ENCODE measurements at regions not wholly inside any gene's neighbourhood (a gene's known extent, or its start where the extent isn't known, plus 50 kb on each side); places are given as distances from the start of the nearest gene placed in this dataset.

GRCh38 chr3:107268469-107268868 is 108.8 kb upstream of the CCDC54 start:
- Histone ChIP-seq H3K36me3 (no peaks in the 10 kb centered on the region), H3K4me3 (no peak overlapping the region), H3K4me1 (no peaks in the 10 kb centered on the region), H3K27me3 (no peaks in the 10 kb centered on the region), H3K27ac (no peak overlapping the region), H3K9me3 (no peaks in the 10 kb centered on the region)
- ATAC-seq (no peak), DNase-seq (no peak)
- in situ Hi-C loops (cut with MboI; ENCODE audit: low sequenced_read_pairs in 4 of 4) (no loop called here), intact Hi-C loops (cut with DNase I; ENCODE audit: low total_unique reads) (no loop called here)
- no peak for TF ChIP-seq POLR2A (IDR thresholded peaks at IDR 0.05)
- TF ChIP-seq CTCF (IDR thresholded peaks at IDR 0.05 in 4 of 5, conservative IDR thresholded peaks at IDR 0.05 in 1 of 5): no peak

- Histone ChIP-seq H3K9me3 (no peaks in the 10 kb centered on the region), H3K4me3 (no peak overlapping the region), H3K36me3 (no peaks in the 10 kb centered on the region), H3K4me1 (no peaks in the 10 kb centered on the region), H3K27me3 (no peaks in the 10 kb centered on the region), H3K27ac (no peak overlapping the region)
- TF ChIP-seq POLR2A (IDR thresholded peaks at IDR 0.05) (no peak), CTCF (IDR thresholded peaks at IDR 0.05 in 4 of 5, conservative IDR thresholded peaks at IDR 0.05 in 1 of 5) (no peak)
- in situ Hi-C loops (cut with MboI; ENCODE audit: low sequenced_read_pairs in 4 of 4): no loop called here
- no peak for DNase-seq
- no peak for ATAC-seq
- intact Hi-C loops (cut with DNase I; ENCODE audit: low total_unique reads): no loop called here
Observed at GRCh38 chr3:107269136-107269535, 108.1 kb upstream of the CCDC54 start.

GRCh38 chr3:107271787-107272387 is 105.4 kb upstream of the CCDC54 start:
- in situ Hi-C loops (cut with MboI; ENCODE audit: low sequenced_read_pairs in 4 of 4) (loop anchor here in 1 of 4 donors (10.0 kb wide), 1 partner anchor 153 kb away; no protein-coding TSS in a partner anchor), intact Hi-C loops (cut with DNase I; ENCODE audit: low total_unique reads) (loop anchor here (2.0 kb wide), 3 partner anchors 37 to 159 kb away; no protein-coding TSS in a partner anchor)
- peak; percentile 39 to 60 (median 43) for TF ChIP-seq CTCF (IDR thresholded peaks at IDR 0.05 in 4 of 5, conservative IDR thresholded peaks at IDR 0.05 in 1 of 5)
- TF ChIP-seq POLR2A (IDR thresholded peaks at IDR 0.05): no peak
- no peak for DNase-seq
- H3K27ac ChIP-seq: no peak overlapping the region
- H3K36me3 ChIP-seq: no peaks in the 10 kb centered on the region
- no peaks in the 10 kb centered on the region for H3K4me1 ChIP-seq
- H3K4me3 ChIP-seq: no peak overlapping the region
- no peaks in the 10 kb centered on the region for H3K9me3 ChIP-seq
- peak; percentile 58 to 65 for ATAC-seq
- H3K27me3 ChIP-seq: no peaks in the 10 kb centered on the region

- in situ Hi-C loops (cut with MboI; ENCODE audit: low sequenced_read_pairs in 4 of 4) (loop anchor here in 1 of 4 donors (10.0 kb wide), 1 partner anchor 152 kb away; no protein-coding TSS in a partner anchor), intact Hi-C loops (cut with DNase I; ENCODE audit: low total_unique reads) (loop anchor here (2.0 kb wide), 2 partner anchors 38 to 158 kb away; no protein-coding TSS in a partner anchor)
- Histone ChIP-seq H3K36me3 (no peaks in the 10 kb centered on the region), H3K4me1 (no peaks in the 10 kb centered on the region), H3K9me3 (no peaks in the 10 kb centered on the region), H3K4me3 (no peak overlapping the region), H3K27me3 (no peaks in the 10 kb centered on the region), H3K27ac (no peak overlapping the region)
- DNase-seq (no peak), ATAC-seq (no peak)
- TF ChIP-seq CTCF (IDR thresholded peaks at IDR 0.05 in 4 of 5, conservative IDR thresholded peaks at IDR 0.05 in 1 of 5) (no peak), POLR2A (IDR thresholded peaks at IDR 0.05) (no peak)
Observed at GRCh38 chr3:107272471-107272870, 104.8 kb upstream of the CCDC54 start.
